Activated T-cell treated with anti-CD3 and anti-CD28 coated beads, Interleukin-2, amount 50 U/mL, for 48 hours (primary cell): ENCODE measurements at regions not wholly inside any gene's neighbourhood (a gene's known extent, or its start where the extent isn't known, plus 50 kb on each side); places are given as distances from the start of the nearest gene placed in this dataset.

ENCODE experiments used
- DNase-seq, 2 experiments: peaks; one replicate each; pipeline ENCODE4 v3.0.0-alpha.2; 2020

DNA sequence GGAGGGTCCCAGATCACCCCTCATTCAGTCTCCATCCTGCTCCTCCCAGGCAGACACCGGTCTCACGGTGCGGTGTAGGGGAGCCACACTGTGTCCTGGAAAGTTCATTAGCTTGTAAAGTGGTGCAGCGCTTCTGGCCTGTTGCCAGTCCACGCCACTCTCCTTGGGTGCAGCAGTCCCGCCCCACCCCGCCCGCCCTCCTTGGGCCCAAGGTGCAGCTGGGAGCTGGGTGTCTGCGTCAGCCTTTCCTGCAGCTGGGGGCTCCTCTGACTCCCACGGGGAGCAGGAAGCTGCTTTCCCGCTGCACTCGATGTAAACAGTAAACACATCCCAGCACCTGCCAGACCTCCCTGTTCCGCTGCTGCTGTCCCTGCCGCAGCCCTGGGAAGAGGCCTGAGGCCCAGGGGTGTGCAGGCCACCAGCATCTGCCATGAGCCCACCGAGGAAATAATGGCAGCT is 53.8 kb upstream of the ASB18 start:
- no peak for DNase-seq

DNA sequence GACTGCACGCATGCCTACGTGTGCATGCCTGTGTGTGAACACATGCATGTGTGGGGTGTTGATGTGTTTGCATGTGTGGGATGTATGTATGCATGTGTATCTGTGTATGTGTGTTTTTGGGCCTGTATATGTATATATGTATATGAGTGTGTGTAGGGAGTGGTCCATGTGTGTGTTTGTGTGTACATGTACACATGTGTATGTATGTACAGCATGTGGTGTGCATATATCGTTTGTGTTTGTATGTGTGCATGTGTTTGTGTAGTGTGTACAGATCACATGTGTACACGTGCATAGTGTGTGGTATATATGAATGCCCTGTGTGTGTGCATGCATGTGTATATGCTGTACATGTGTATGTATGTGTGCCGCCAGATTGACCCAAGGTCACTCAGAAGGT is 54.2 kb upstream of the ASB18 start:
- DNase-seq, result no peak

DNA sequence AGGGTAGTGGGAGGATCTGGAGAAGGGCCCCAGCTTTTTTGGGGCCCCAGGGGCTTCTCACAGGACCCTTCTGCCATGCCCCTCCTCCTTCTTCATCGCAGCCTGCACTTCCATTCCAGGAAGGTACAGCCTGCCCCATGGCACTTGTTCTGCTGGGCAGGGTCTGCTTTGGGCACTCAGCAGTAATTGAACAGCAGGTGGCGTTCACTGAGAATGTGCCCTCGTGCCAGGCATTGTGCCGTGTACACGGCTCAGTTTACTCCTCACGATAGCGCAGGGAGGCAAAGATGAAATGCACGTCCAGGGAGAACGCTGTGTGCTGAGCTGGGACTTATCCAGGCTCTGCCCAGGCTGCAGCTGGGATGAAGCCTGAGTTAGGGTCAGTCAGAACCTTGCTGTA is 54.8 kb upstream of the ASB18 start:
- DNase-seq, result no peak

DNA sequence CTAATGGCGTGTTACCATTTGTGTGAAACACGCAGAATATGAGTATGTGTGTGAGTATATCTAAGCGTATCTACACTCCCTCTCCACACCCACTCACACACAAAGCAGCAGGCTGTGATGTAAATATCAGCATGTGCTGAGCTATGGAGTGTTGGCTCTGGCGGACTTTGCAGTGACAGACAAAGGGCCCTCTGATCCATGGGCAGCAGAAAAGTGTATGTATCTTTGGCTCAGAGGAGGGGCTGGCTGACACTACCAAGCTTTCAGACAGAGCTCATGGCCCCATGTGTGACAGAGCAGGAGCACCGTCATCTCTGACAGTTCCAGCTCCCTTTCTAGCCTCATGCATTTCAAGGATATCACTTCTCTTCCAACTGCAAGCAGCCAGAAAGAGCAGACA is 57.2 kb upstream of the ASB18 start:
- no peak for DNase-seq

DNA sequence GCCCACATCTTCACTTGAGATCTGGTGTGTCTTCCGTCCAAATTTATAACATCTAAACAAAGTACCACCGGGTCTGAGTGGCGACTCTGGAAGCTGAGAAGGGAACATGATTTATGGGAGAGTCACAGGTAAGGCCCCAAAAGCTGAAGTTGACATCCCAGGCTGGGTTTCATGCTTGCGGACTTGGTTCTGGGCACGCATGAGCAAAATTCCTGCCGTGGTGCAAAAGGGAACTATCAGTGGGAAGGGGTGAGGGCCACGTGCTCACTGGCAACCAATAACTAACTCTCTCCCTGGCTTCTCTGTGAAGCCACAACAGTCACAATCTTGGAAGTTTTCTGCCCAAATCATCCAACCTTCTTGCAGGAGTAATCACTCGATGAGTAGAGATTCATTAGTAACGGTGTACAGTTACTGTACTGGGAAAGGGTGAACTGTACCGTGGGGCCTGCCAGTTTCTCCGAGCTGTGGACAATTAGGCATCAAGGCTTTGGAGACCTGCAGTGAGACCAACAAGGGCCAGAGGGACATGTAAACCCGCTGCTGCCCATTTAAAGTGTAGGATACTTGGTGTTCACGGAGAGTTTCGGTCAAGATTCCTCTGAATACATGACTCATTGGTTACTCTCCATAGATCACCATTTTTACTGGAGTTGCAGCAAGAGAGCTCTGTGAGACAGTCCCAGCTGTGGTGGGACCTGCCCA is 69.4 kb upstream of the ASB18 start:
- DNase-seq, result no peak

DNA sequence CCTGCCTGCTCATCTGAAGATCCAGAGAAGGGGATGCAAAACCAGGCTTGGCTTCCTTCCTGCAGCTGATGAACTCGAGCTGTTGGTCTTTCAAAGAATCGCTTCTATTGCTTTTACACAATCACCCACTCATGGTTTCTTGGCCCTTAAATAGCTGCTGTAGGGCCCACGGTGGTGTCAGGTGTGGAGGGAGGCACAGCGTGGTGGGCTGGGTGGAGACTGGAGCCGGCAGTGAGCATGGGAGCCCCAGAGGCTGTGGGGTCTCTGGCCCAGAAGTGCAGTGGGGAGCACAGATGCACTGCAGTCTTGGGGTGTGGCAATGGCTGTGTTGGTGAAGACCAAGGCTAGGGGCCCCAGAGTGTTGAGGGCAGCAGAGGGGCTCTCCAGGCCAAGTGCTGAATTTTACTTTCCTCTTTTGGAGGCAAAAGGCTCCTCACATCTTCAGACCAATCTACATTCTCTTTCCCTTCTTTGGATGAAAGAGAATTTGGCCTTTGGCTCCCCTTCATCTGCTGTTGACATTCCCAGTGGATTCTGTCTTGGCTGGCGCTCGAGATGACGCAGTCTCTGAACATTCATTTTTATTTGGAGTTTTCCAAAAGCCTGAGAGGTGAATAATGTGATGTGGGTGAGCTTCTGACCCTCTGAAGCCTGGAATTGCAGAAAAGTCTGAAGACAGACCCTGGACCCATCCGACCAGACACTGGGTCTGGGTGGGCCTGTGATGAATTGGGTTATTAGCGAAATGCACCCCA is 70.1 kb upstream of the ASB18 start:
- no peak for DNase-seq

DNA sequence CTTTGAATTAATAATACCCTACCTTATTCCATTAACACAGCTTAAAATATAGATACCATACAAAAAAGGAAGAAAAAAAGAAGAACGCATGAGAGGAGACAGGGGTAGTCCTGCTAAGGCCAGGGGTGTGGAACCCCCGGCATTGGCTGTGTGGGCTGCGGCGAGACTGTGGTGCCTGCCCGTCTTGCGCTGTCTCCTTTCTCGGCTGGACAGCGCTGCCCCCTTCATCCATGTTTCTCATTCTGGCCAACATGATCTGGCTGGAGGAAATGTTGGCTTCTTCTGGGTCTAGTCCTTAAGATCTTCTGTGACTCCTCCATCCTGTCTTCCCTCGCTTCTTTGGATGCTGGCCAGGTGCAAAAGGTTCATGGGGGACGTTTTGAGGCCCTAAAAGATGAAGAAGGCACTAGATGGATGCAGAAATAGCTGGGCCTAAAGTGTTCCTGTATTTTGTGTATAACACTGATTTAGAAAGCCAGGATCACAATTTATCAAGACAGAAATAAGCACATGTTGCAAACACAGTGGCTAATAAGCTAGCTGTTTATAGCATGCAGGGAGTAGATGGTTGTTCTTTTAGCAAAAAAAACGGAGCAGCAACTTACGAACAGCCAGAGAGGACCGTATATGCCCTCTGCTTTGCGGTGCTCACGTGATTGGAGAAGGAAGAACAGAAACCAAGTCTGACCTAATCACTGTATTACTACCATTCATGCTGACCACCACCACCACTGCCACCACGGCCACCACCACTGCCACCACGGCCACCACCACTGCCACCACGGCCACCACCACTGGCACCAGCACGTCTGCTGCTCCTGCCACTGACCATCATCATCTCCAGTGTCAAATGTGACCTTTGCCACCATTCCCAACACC is 71.7 kb upstream of the ASB18 start:
- no peak for DNase-seq

DNA sequence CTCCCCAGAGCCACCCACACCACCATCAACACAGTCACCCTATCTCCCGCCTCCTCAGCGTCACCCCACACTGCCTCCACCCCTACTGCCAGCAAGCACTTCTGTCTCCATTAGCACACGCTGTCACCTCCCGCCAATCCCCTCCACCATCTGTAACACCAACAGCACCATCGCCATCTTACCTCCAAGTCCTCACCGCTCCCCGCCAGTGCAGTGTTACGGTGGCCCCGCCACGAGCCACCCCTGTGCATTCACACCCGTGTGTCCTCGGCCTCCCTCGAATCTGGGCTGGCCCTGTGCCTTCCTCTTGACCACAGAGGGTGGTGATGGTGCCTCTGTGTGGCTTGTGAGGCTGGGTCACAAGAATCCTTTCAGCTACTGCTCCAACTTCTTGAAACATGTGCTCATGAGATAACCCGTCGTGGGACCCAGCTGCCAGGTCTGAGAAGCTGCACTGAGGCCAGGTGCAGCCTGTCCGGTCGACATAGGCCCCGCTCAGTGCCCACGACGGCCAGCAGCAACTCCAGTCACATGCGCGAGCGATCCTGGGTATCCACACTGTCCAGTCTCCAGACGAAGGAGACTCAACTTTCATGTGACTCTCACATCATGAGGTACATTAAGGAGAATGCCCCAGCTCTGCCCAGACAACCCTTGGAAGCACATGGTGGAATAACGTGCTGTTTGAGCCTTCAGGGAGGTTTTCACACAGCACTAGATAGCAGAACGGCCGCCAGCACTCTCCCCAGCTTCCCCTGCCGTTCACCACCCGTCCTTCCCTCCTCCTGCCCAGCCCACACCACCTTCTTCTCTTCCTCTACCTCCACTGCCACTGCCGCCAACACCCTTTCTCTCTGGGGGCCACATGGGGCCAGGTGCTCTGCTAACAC is 72.6 kb upstream of the ASB18 start:
- no peak for DNase-seq

DNA sequence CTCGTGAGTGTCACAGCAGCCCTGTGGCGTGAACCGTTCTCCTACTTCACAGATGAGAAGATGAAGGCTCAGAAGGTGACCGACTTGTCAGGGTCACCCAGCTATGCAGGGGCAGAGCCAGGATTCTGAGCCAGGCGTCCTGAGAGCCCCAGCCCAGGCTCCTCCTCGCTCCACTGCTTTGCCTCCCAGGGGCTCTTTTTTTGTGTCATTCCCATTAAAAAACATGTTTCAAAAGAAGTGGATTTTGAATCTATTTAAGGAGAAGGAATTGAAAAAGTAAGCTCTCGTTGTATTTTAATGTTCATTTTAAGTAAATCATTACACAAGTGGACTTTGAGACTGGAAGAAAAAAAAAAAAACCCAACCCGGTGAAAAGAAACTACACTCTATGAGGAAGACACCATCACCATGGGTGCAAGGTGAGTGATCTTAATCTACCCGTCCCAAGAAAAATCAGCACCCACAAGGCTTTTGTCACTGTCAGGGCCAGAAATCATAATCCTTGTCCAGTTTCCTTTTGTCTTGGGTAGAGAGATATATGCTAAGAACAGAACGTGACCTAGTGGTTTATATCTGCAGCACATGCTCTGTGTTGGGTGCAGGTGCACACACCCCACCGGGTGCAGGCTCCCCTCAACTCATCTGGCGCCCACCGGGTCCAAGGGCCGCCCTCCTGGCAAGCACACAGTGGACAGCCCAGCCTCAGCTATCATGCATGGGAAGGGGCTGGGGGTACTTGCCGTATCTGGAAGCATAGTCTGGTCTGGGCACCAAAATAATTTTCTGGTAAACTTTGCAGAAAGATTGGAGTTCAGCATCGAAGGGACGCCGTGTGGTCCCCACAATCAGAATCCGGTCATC is 73.5 kb upstream of the ASB18 start:
- DNase-seq, result no peak

DNA sequence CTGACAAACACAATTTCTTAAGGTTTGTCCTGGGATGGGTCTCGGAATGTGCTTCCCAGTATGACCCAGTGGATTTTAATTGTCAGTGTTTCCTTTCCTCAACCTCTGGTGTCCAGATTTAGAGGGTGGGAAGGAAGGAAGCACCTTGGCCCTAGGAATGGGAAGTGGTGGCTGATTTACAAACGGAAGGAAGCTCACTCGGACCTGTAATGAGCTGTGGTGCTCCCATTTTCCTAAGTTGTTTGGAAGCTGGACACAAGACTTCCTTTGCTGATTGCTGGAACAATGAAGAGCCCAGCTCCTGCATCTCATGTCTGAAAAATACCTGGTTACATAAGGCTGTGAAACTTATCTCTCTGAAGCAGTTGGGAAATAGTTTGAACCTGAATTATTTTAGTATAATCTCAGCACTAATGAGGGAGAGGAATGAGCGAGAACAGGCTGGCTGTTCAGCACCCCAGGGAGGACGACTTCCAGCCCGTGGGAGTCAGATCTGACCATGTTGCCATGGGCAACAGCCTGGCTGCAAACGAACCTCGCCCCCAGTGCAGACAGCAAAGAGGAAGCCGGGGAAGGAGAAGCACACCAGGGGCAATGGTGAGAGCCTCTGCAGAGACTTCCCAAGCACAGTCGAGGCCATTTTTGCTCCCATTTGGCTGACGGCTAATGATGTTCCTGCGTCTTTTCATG is 74.4 kb upstream of the ASB18 start:
- no peak for DNase-seq

DNA sequence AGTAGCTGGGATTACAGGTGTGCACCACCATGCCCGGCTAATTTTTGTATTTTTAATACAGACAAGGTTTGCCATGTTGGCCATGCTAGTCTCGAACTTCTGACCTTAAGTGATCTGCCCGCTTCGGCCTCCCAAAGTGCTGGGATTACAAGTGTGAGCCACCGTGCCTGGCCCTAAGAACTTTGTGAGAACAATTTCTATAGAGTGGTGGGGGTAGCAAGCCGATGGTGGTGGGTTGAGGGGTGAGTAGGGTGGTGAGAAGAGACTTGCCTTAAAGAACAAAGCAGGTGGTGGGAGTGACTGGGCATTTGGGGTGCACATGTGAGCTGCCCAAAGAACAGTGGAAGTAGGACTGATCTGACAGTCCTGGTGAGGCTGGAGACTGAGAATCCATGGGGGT is 76.0 kb upstream of the ASB18 start:
- DNase-seq, result no peak

DNA sequence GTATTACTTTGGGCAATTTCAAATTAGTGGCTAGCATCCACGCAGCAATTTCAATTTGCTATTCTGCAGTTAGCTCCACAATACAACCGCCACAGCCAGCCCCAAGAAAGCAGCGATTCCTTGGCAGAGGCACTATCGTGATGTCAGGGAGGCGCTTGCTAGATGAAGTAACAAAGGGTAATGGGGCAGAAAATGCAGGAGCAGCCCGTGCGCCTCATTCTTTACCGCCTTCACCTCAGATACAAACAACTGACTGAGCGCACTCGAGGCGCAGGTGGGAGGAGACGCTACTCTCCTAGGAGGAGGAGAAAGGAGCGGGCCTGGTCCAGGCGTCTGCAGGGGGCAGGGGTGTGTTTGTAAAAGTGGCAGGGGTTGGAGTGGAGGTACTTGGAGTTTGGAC is 76.9 kb upstream of the ASB18 start:
- DNase-seq, result no peak

DNA sequence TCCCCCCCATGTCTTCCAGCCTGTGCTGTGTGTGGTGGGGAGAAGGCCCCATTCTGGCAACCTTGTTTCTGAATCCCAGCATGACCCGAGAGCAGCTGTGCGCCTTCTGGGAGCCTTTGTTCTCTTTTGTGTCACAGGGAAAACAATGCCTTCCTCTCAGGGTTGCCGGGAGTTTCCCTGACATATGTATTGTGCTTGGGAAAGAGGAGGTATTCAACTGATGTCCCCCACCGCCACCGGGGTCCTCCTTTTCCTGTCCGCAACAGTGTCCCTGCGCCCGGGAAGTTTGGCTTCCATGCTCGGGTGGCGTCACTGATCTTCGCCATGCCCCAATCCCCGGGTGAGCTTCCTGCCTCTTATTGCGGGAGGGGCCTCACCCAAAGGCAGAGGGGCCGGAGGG is 77.5 kb upstream of the ASB18 start:
- no peak for DNase-seq

DNA sequence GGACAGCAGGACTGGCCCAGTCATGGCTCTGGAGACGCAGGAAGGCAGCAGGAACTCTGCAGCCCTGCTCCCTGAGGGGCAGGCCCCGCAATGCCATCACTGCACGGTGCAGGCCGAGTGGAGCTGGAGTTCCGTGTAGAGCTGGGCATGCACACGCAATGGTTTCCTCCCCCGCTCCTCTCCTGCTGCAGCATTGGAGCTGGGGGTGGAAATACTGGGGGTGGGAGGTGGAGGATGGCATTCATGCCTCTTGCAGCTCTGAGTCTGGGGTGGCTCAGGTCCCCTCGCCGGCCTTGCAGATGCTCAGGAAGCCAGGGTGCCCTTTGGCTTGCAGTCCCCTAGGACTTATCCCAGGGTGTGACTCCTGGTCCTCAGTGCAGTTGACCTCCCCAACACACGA is 78.3 kb upstream of the ASB18 start:
- DNase-seq, result no peak

DNA sequence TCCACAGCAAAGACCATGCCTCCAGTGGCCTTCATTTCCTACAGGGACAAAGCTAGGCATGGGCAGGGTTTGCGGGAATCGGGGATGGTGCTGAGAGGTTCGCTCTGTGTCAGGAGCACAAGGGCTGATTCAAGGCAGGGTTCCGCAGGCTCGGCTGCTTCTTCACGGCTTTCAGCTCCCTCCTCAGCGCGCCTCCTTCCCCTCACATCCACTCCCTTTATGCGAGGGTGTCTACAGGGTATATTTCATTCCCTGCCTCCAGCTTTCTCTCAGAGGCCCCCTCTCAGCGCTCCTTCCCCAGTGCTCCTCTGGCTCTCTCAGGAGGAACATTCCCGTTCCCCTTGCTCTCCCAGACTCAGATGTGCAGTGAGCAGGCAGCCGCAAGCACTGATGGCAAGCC is 78.7 kb upstream of the ASB18 start:
- no peak for DNase-seq

DNA sequence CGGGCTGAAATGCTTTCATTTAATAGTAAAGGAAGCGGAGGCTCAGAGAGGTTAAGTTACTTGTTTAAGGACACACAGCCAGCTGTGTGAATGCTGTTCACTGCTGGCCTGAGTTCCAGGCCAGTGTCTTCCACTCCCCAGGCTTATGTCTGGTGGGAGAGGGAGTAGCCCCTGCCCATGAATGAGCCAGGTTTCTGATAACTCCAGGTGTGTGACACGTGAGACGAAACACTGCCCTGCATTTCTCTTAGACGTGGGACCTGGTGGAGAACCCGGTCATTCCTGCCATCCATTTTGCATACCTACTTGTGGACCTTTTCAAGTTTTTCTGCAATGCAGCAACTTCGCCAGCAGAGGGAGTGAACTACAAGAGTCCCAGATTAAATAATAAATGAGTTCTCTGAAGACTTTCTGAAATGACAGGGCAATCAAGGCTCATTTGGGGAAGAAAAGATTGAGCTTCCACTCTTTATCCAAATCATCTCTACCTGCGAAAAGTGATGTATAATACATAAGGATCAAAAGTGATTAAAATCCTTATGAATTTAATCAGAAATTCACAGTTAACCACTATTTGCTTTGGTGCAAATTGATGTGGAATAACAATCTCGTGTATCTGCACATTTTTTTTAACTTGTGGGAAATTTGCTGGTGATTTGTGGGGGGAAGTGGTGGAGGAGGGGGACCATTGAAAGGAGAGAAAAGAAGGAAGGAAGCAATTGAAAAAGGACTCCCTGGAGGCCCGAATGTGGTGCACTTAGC is 79.4 kb upstream of the ASB18 start:
- peak; percentile 53 to 57 for DNase-seq

DNA sequence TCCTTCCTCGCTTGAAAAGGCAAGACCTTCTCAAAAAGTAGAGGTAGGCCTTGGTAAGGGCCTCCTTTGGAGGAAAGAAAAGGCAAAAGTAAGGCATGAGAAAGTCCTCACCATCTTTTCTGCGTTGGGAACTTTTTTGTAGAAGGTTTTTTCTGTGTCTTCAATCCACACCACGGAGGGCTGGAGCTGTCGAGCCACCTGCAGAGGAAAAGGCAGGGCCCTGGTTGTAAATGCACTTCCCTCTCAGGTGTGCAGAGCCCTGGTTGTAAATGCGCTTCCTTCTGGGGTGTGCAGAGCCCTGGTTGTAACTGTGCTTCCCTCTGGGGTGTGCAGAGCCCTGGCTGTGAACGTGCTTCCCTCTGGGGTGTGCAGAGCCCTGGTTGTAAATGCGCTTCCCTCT is 80.2 kb upstream of the ASB18 start:
- DNase-seq, result no peak

DNA sequence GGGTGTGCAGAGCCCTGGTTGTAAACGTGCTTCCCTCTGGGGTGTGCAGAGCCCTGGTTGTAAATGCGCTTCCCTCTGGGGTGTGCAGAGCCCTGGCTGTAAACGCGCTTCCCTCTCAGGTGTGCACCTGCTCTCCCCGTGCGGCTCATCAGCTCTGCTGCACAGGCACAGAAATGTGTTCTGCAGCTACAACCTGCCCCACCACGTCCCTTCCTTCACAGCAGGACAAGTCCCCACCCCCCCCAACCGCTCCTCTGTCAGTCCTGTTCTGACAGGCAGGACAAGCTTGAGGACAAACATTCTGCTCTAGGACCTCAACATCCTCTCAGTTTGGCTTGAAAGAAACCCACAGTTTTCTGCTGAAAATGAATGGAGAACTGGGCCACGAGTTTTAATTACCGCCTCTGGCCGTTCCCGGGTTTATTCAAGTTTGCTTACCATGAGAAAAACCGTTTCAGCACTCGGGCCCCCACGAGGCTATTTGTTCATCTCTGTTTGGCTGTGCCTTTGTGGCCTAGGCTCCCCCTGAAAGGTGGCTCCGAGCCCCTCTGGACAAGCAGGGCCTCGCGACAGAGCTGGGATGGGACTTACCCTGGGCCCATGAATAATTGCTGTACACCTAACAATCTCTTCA is 81.0 kb upstream of the ASB18 start:
- DNase-seq, result no peak

DNA sequence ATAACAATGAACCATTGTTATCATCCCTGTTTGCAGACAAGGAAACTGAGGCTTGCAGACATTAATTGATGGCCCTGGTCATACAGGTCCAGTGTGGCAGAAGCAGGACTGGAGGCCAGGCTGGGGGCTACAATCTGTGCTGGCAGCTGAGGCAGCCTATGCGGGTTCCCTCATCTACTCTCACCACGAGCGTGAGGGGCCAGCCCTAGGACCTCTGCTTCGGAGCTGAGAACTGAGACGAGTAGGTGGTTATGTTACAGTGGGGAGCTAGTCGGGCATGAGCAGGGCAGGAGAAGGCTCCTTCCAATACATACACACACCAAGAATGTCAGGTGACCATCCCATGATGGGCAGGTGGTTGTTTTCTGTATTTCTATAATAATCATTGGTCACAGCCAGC is 82.2 kb upstream of the ASB18 start:
- DNase-seq, result no peak

DNA sequence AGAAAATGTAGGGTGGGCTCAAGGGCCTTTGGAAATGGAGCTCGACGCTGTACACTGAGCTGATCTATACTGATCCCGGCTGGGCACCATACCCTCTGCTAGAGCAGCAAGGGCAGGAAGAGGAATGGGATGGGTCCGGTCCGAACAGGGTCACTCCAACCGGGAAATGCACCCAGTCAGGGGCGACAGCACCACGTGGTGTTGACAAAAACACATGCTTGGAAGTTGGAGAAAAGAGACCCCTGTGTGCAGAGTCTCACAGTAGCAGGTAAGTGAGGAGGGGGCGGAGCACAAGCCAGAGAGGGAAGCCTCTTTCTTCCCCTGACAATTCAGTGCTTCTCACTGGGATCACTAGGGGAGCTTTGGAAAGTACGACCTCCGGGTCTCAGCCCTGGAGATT is 84.1 kb upstream of the ASB18 start:
- no peak for DNase-seq
